ENCODE measurements at regions not wholly inside any gene's neighbourhood (a gene's known extent, or its start where the extent isn't known, plus 50 kb on each side); places are given as distances from the start of the nearest gene placed in this dataset.

GRCh38 chr2:525021-525420 is 152.2 kb downstream of the TMEM18 start:
- H3K9me1 ChIP-seq (replicated peaks; ENCODE audit: control insufficient read depth, extremely low read depth, insufficient read depth, low read length), result no peaks in the 10 kb centered on the region
- no TSS peak for BruUV-seq (replicated peaks)
- H3K4me1 ChIP-seq (ENCODE audit: control insufficient read depth, extremely low read depth, insufficient read depth, low read length), result no peaks in the 10 kb centered on the region
- POLR2A ChIA-PET, result no interaction called here
- FAIRE-seq (no peak), DNase-seq (ENCODE audit: low read depth, low spot score) (no peak)
- no peak overlapping the region for H2AFZ ChIP-seq (ENCODE audit: low read depth, low read length)
- TF ChIP-seq CTCF (IDR thresholded peaks at IDR 0.05; ENCODE audit: extremely low read depth in 1 of 2, insufficient read depth in 1 of 2, low read depth in 1 of 2, low read length in 2 of 2) (no peak), POLR2A (IDR thresholded peaks at IDR 0.05; ENCODE audit: low read depth, low read length) (no peak), GATA2 (IDR thresholded peaks at IDR 0.05; ENCODE audit: insufficient read depth, insufficient read length, low read depth, low read length) (no peak), FOS (IDR thresholded peaks at IDR 0.05; ENCODE audit: borderline replicate concordance, insufficient read depth, low read length) (no peak), MAX (IDR thresholded peaks at IDR 0.05; ENCODE audit: insufficient read depth, insufficient read length) (no peak), EZH2 (IDR thresholded peaks at IDR 0.05; ENCODE audit: borderline replicate concordance, low read depth, low read length, severe bottlenecking) (no peak), JUN (IDR thresholded peaks at IDR 0.05; ENCODE audit: borderline replicate concordance, insufficient read depth, insufficient read length, low read depth) (no peak), MYC (IDR thresholded peaks at IDR 0.05; ENCODE audit: low read depth, low read length) (no peak), POLR2AphosphoS5 (IDR thresholded peaks at IDR 0.05; ENCODE audit: insufficient read depth, low read depth, low read length) (no peak)
- H3K27ac ChIP-seq (ENCODE audit: insufficient read depth, low read depth, low read length), result no peak overlapping the region
- dilution Hi-C loops (cut with MboI; ENCODE audit: extremely low pct_ligation_motif_present, low sequenced_read_pairs), result no loop called here
- H3K9ac ChIP-seq (replicated peaks; ENCODE audit: extremely low read depth, insufficient read depth, low read length), result no peak overlapping the region
- no peaks in the 10 kb centered on the region for H3K79me2 ChIP-seq (ENCODE audit: control insufficient read depth, insufficient read depth, low read length)
- H3K9me3 ChIP-seq (replicated peaks; ENCODE audit: control insufficient read depth, insufficient read depth, low read length), result peaks cover 6% of the 10 kb centered on the region
- CTCF ChIA-PET, result no interaction called here
- no peaks in the 10 kb centered on the region for H4K20me1 ChIP-seq (replicated peaks; ENCODE audit: control insufficient read depth, extremely low read depth, insufficient read depth, low read length)
- no peaks in the 10 kb centered on the region for H3K27me3 ChIP-seq (ENCODE audit: control insufficient read depth in 2 of 2, insufficient read depth in 2 of 2, low read length in 2 of 2)
- H3K36me3 ChIP-seq (ENCODE audit: control insufficient read depth in 2 of 2, extremely low read depth in 1 of 2, insufficient read depth in 2 of 2, low read length in 2 of 2), result no peaks in the 10 kb centered on the region
- intact Hi-C loops (cut with micrococcal nuclease), result no loop called here
- H3K4me2 ChIP-seq (ENCODE audit: insufficient read depth, low read length), result no peak overlapping the region
- H3K4me3 ChIP-seq (replicated peaks in 1 of 3; ENCODE audit: insufficient read depth in 1 of 3, low read depth in 1 of 3, low read length in 3 of 3), result no peak overlapping the region

All from endothelial cell of umbilical vein (primary cell).